H9 (cell line): ENCODE measurements at regions not wholly inside any gene's neighbourhood (a gene's known extent, or its start where the extent isn't known, plus 50 kb on each side); places are given as distances from the start of the nearest gene placed in this dataset.

Experiments
- DNase-seq: peaks from one replicate; pipeline ENCODE4 v3.0.0-alpha.2; 2017
- H2AFZ ChIP-seq: one replicate; pipeline ENCODE4 v1.6.1; 2013; ENCODE audit warnings: mild to moderate bottlenecking, low read length, control low read depth, moderate library complexity
- H2AK5ac ChIP-seq: 2 replicates; pipeline ENCODE4 v1.6.1; 2013; ENCODE audit warnings: low read length, control low read depth, mixed read lengths; ENCODE audit not compliant: insufficient read length
- H2BK120ac ChIP-seq: one replicate; pipeline ENCODE4 v1.6.1; 2013; ENCODE audit warnings: low read depth, mild to moderate bottlenecking, low read length, control low read depth, inconsistent platforms; ENCODE audit not compliant: poor library complexity, severe bottlenecking
- H2BK12ac ChIP-seq: 2 replicates; pipeline ENCODE4 v1.6.1; 2013; ENCODE audit warnings: low read length, control low read depth, mixed read lengths, low read depth; ENCODE audit not compliant: insufficient read length
- H2BK15ac ChIP-seq: 2 replicates; pipeline ENCODE4 v1.6.1; 2013; ENCODE audit warnings: low read depth, low read length, control low read depth
- H2BK20ac ChIP-seq: one replicate; pipeline ENCODE4 v1.6.1; 2013; ENCODE audit warnings: low read depth, mild to moderate bottlenecking, low read length, control low read depth, inconsistent platforms; ENCODE audit not compliant: poor library complexity, severe bottlenecking
- H2BK5ac ChIP-seq: 2 replicates; pipeline ENCODE4 v1.6.1; 2013; ENCODE audit warnings: low read length, control low read depth, mixed read lengths; ENCODE audit not compliant: insufficient read length
- H3K14ac ChIP-seq: 2 replicates; pipeline ENCODE4 v1.6.1; 2013; ENCODE audit warnings: low read length, control low read depth; ENCODE audit not compliant: insufficient read depth
- H3K18ac ChIP-seq: 2 replicates; pipeline ENCODE4 v1.6.1; 2013; ENCODE audit warnings: low read depth, mild to moderate bottlenecking, mixed read lengths, low read length, control low read depth; ENCODE audit not compliant: insufficient read length
- H3K23ac ChIP-seq: 2 replicates; pipeline ENCODE4 v1.6.1; 2013; ENCODE audit warnings: low read length, control low read depth, mixed read lengths, low read depth; ENCODE audit not compliant: insufficient read length
- H3K23me2 ChIP-seq: 2 replicates; pipeline ENCODE4 v1.6.1; 2013; ENCODE audit warnings: low read depth, mild to moderate bottlenecking, mixed read lengths, low read length, control low read depth; ENCODE audit not compliant: insufficient read length, poor library complexity, severe bottlenecking
- H3K27ac ChIP-seq: 2 replicates; pipeline ENCODE4 v1.5.1; 2013; ENCODE audit warnings: low read length, control low read depth, mixed read lengths, low read depth; ENCODE audit not compliant: insufficient read length
- H3K27me3 ChIP-seq: 2 replicates; pipeline ENCODE4 v1.6.1; 2013; ENCODE audit warnings: low read length, control low read depth, inconsistent platforms; ENCODE audit not compliant: insufficient read depth
- H3K4ac ChIP-seq: 2 replicates; pipeline ENCODE4 v1.6.1; 2013; ENCODE audit warnings: low read depth, mild to moderate bottlenecking, control low read depth, inconsistent platforms, low read length, moderate library complexity
- H3K4me1 ChIP-seq: 2 replicates; pipeline ENCODE4 v1.6.1; 2013; ENCODE audit warnings: low read length, control low read depth, inconsistent platforms; ENCODE audit not compliant: insufficient read depth
- H3K4me2 ChIP-seq: 2 replicates; pipeline ENCODE4 v1.6.1; 2013; ENCODE audit warnings: low read length, control low read depth, mixed read lengths; ENCODE audit not compliant: insufficient read length, insufficient read depth
- H3K56ac ChIP-seq: 2 replicates; pipeline ENCODE4 v1.6.1; 2013; ENCODE audit warnings: low read depth, mild to moderate bottlenecking, mixed read lengths, low read length, control low read depth; ENCODE audit not compliant: insufficient read length
- H3K79me1 ChIP-seq: 2 replicates; pipeline ENCODE4 v1.6.1; 2013; ENCODE audit warnings: low read depth, mild to moderate bottlenecking, moderate library complexity, low read length, control low read depth, inconsistent platforms; ENCODE audit not compliant: insufficient read depth, poor library complexity, severe bottlenecking
- H3K79me2 ChIP-seq: 2 replicates; pipeline ENCODE4 v1.6.1; 2013; ENCODE audit warnings: low read length, control low read depth, inconsistent platforms; ENCODE audit not compliant: insufficient read depth
- H3K9ac ChIP-seq: 2 replicates; pipeline ENCODE4 v1.6.1; 2013; ENCODE audit warnings: low read length, control low read depth, mixed read lengths; ENCODE audit not compliant: insufficient read length; ENCODE audit errors: extremely low read depth
- H3K9me3 ChIP-seq: one replicate; pipeline ENCODE4 v1.6.1; 2013; ENCODE audit warnings: low read depth, low read length, inconsistent platforms; ENCODE audit not compliant: control insufficient read depth
- H3T11ph ChIP-seq: one replicate; pipeline ENCODE4 v1.6.1; 2013; ENCODE audit warnings: mild to moderate bottlenecking, low read length, control low read depth, inconsistent platforms
- H4K20me1 ChIP-seq: one replicate; pipeline ENCODE4 v1.6.1; 2013; ENCODE audit not compliant: control insufficient read depth, insufficient read length, insufficient read depth
- H4K5ac ChIP-seq: 2 replicates; pipeline ENCODE4 v1.6.1; 2013; ENCODE audit warnings: low read depth, mild to moderate bottlenecking, mixed read lengths, low read length, control low read depth; ENCODE audit not compliant: insufficient read length
- H4K8ac ChIP-seq: replicated peaks from 2 replicates; pipeline ENCODE4 v1.6.1; 2013; ENCODE audit warnings: low read length, control low read depth, mixed read lengths, low read depth; ENCODE audit not compliant: insufficient read length
- H4K91ac ChIP-seq: 2 replicates; pipeline ENCODE4 v1.6.1; 2013; ENCODE audit warnings: low read depth, mild to moderate bottlenecking, moderate library complexity, mixed read lengths, low read length, control low read depth; ENCODE audit not compliant: insufficient read length
- H3K27ac Mint-ChIP-seq, 3 experiments: 2 replicates in 2 of 3; 3 replicates in 1 of 3; pipeline ENCODE4 v1.8.0; 2020 to 2021; ENCODE audit warnings: mixed read lengths in 3 of 3, mild to moderate bottlenecking in 1 of 3, moderate library complexity in 1 of 3
- H3K27me3 Mint-ChIP-seq: 2 replicates; pipeline ENCODE4 v1.8.0; 2021; ENCODE audit warnings: low read depth, mild to moderate bottlenecking, moderate library complexity, mixed read lengths
- H3K36me3 Mint-ChIP-seq, 3 experiments: 2 replicates in 2 of 3; 3 replicates in 1 of 3; pipeline ENCODE4 v1.8.0; 2020 to 2021; ENCODE audit warnings: low read depth in 3 of 3, mixed read lengths in 3 of 3; ENCODE audit not compliant: insufficient read depth in 1 of 3
- H3K4me1 Mint-ChIP-seq, 2 experiments: 2 replicates each; pipeline ENCODE4 v1.8.0; 2020; ENCODE audit warnings: mixed read lengths in 2 of 2
- H3K4me3 Mint-ChIP-seq, 2 experiments: 2 replicates in 1 of 2; 3 replicates in 1 of 2; pipeline ENCODE4 v1.8.0; 2020 to 2021; ENCODE audit warnings: mild to moderate bottlenecking in 2 of 2, mixed read lengths in 2 of 2, moderate library complexity in 1 of 2
- H3K9me3 Mint-ChIP-seq, 2 experiments: 2 replicates in 1 of 2; 3 replicates in 1 of 2; pipeline ENCODE4 v1.8.0; 2020; ENCODE audit warnings: mild to moderate bottlenecking in 2 of 2, mixed read lengths in 2 of 2, moderate library complexity in 1 of 2
- CTCF ChIP-seq: fragments of 200-600 bp; sonication (generic); conservative IDR thresholded peaks from 3 replicates; pipeline ENCODE4 v1.8.0; 2021; ENCODE audit warnings: antibody characterized with exemption, mild to moderate bottlenecking
- whole genome bisulfite sequencing: extraction: QIAGEN DNeasy Blood & Tissue Kit; methylation state at CpG from one replicate; pipeline ENCODE4 v1.1.7; 2013; ENCODE audit warnings: missing lambda C conversion rate, low lambda C conversion rate, mixed read lengths; ENCODE audit not compliant: insufficient read length; ENCODE audit errors: extremely low coverage; 5-methylcytosine and 5-hydroxymethylcytosine counted together

- Histone ChIP-seq H3K56ac (no peak overlapping the region), H2BK20ac (no peak overlapping the region), H3K27me3 (no peaks in the 10 kb centered on the region), H3K27ac (no peak overlapping the region), H3K9me3 (no peaks in the 10 kb centered on the region), H2BK12ac (no peak overlapping the region), H3K18ac (no peak overlapping the region), H4K91ac (no peak overlapping the region), H3K4me1 (0 out of 2 replicates have a peak, but pooled peaks cover 2% of the 10 kb centered on the region), H3K4ac (no peak overlapping the region), H3T11ph (no peak overlapping the region), H3K23me2 (no peaks in the 10 kb centered on the region), H2BK5ac (no peak overlapping the region), H4K20me1 (no peaks in the 10 kb centered on the region), H4K8ac (no peak overlapping the region), H3K79me1 (no peaks in the 10 kb centered on the region), H2BK15ac (no peak overlapping the region), H3K79me2 (no peaks in the 10 kb centered on the region), H4K5ac (no peak overlapping the region), H3K23ac (no peak overlapping the region), H2AK5ac (no peak overlapping the region), H3K14ac (no peak overlapping the region), H3K9ac (no peak overlapping the region), H2AFZ (no peak overlapping the region), H3K4me2 (no peak overlapping the region), H2BK120ac (no peak overlapping the region)
- Mint-ChIP-seq H3K36me3 (peaks cover 31 to 45% (median 33%) of the 10 kb centered on the region in 3 experiments), H3K4me1 (peaks cover 3 to 13% of the 10 kb centered on the region in 2 experiments), H3K9me3 (peaks cover 36 to 46% of the 10 kb centered on the region in 2 experiments), H3K27ac (no peak overlapping the region), H3K4me3 (no peak overlapping the region), H3K27me3 (no peaks in the 10 kb centered on the region; the same call in 1 of the 2 replicates)
- no CpG with 5 or more reads among the region's 10 CpGs for WGBS
- TF ChIP-seq CTCF = no peak
- no peak for DNase-seq
Observed at GRCh38 chrX:10106806-10107205, 50.0 kb upstream of the CLCN4 start.
